Fibroblast of lung (primary cell): ENCODE measurements at regions not wholly inside any gene's neighbourhood (a gene's known extent, or its start where the extent isn't known, plus 50 kb on each side); places are given as distances from the start of the nearest gene placed in this dataset.

Experiments
- DNase-seq, 2 donors: peaks; one replicate each; pipeline versions ENCODE4 v3.0.0 to v3.0.0-alpha.2; 2010; ENCODE audit warnings: low read depth in 2 of 2
- H2AFZ ChIP-seq: 2 replicates; pipeline ENCODE4 v1.5.1; 2012; ENCODE audit warnings: low read length, control low read depth, inconsistent platforms
- H3K27ac ChIP-seq: 2 replicates; pipeline ENCODE4 v1.5.1; 2011; ENCODE audit warnings: low read length, control low read depth; ENCODE audit not compliant: insufficient read depth
- H3K27me3 ChIP-seq: 2 replicates; pipeline ENCODE4 v1.5.1; 2011; ENCODE audit warnings: mild to moderate bottlenecking, low read length; ENCODE audit not compliant: control insufficient read depth, insufficient read depth
- H3K36me3 ChIP-seq: 2 replicates; pipeline ENCODE4 v1.5.1; 2011; ENCODE audit warnings: low read length; ENCODE audit not compliant: control insufficient read depth, insufficient read depth
- H3K4me1 ChIP-seq: 2 replicates; pipeline ENCODE4 v1.5.1; 2011; ENCODE audit warnings: low read length; ENCODE audit not compliant: control insufficient read depth, insufficient read depth; ENCODE audit errors: extremely low read depth
- H3K4me2 ChIP-seq: 2 replicates; pipeline ENCODE4 v1.5.1; 2011; ENCODE audit warnings: low read length, control low read depth; ENCODE audit not compliant: insufficient read depth; ENCODE audit errors: extremely low read depth
- H3K4me3 ChIP-seq, 4 experiments: fragments of 200-600 bp in 1 of 4; sonication (generic) in 1 of 4; replicated peaks in 1 of 4; 2 replicates each; pipeline ENCODE4 v1.5.1; 2011 to 2016; ENCODE audit warnings: low read length in 4 of 4, low read depth in 3 of 4, mild to moderate bottlenecking in 3 of 4, control low read depth in 2 of 4, inconsistent platforms in 1 of 4, mixed read lengths in 1 of 4; ENCODE audit not compliant: insufficient read depth in 1 of 4; ENCODE audit errors: control extremely low read depth in 1 of 4
- H3K79me2 ChIP-seq: 2 replicates; pipeline ENCODE4 v1.5.1; 2012; ENCODE audit warnings: mild to moderate bottlenecking, low read length, inconsistent platforms; ENCODE audit not compliant: control insufficient read depth, insufficient read depth
- H3K9ac ChIP-seq: 2 replicates; pipeline ENCODE4 v1.5.1; 2011; ENCODE audit warnings: mild to moderate bottlenecking, low read length, control low read depth; ENCODE audit not compliant: insufficient read depth
- H3K9me3 ChIP-seq: 2 replicates; pipeline ENCODE4 v1.5.1; 2012; ENCODE audit warnings: low read depth, low read length; ENCODE audit not compliant: control insufficient read depth, insufficient read depth
- H4K20me1 ChIP-seq: 2 replicates; pipeline ENCODE4 v1.5.1; 2011; ENCODE audit warnings: low read length; ENCODE audit not compliant: control insufficient read depth, insufficient read depth; ENCODE audit errors: extremely low read depth
- CTCF ChIP-seq, 2 donors: IDR thresholded peaks in 1 of 2; conservative IDR thresholded peaks in 1 of 2; 1 replicate in 1 of 2; 2 replicates in 1 of 2; pipeline ENCODE4 v1.5.1; 2011 to 2012; ENCODE audit warnings: low read length in 2 of 2, control low read depth in 1 of 2, inconsistent platforms in 1 of 2, low read depth in 1 of 2, mild to moderate bottlenecking in 1 of 2
- EZH2 ChIP-seq: IDR thresholded peaks from 2 replicates; pipeline ENCODE4 v1.5.1; 2012; ENCODE audit warnings: low read length, control low read depth, mild to moderate bottlenecking; ENCODE audit errors: missing control alignments

- no peaks in the 10 kb centered on the region for H3K27me3 ChIP-seq
- no peaks in the 10 kb centered on the region for H3K36me3 ChIP-seq
- no peaks in the 10 kb centered on the region for H4K20me1 ChIP-seq
- no peaks in the 10 kb centered on the region for H3K9me3 ChIP-seq
- no peaks in the 10 kb centered on the region for H3K4me1 ChIP-seq
- H3K27ac ChIP-seq = no peak overlapping the region
- no peaks in the 10 kb centered on the region for H3K79me2 ChIP-seq
- H3K4me2 ChIP-seq = no peak overlapping the region
- no peak for TF ChIP-seq EZH2
- TF ChIP-seq CTCF (conservative IDR thresholded peaks at IDR 0.05 in 1 of 2, IDR thresholded peaks at IDR 0.05 in 1 of 2; ENCODE audit: low read depth in 1 of 2, low read length in 2 of 2) = no peak
- no peak overlapping the region for H2AFZ ChIP-seq
- no peak overlapping the region for H3K9ac ChIP-seq
- no peak overlapping the region for H3K4me3 ChIP-seq
- DNase-seq = no peak
Measured at GRCh38 chr2:12435430-12436222, 281.1 kb upstream of the TRIB2 start.

- Histone ChIP-seq H3K9ac (no peak overlapping the region), H3K36me3 (no peaks in the 10 kb centered on the region), H3K4me1 (no peaks in the 10 kb centered on the region), H3K27me3 (no peaks in the 10 kb centered on the region), H4K20me1 (no peaks in the 10 kb centered on the region), H3K79me2 (no peaks in the 10 kb centered on the region), H3K4me2 (no peak overlapping the region), H3K27ac (no peak overlapping the region), H2AFZ (no peak overlapping the region), H3K9me3 (no peaks in the 10 kb centered on the region), H3K4me3 (no peak overlapping the region)
- TF ChIP-seq EZH2 (no peak), CTCF (conservative IDR thresholded peaks at IDR 0.05 in 1 of 2, IDR thresholded peaks at IDR 0.05 in 1 of 2; ENCODE audit: low read depth in 1 of 2, low read length in 2 of 2) (no peak)
- DNase-seq = peak in 1 of 2 donors; percentile 78
Measured at GRCh38 chr2:12436483-12436882, 280.3 kb upstream of the TRIB2 start.

GRCh38 chr2:12436935-12437561 lies 279.7 kb upstream of the TRIB2 start:
- Histone ChIP-seq H3K79me2 (no peaks in the 10 kb centered on the region), H3K4me3 (no peak overlapping the region), H2AFZ (no peak overlapping the region), H3K9me3 (no peaks in the 10 kb centered on the region), H4K20me1 (no peaks in the 10 kb centered on the region), H3K9ac (no peak overlapping the region), H3K27me3 (no peaks in the 10 kb centered on the region), H3K27ac (no peak overlapping the region), H3K4me2 (no peak overlapping the region), H3K4me1 (no peaks in the 10 kb centered on the region), H3K36me3 (no peaks in the 10 kb centered on the region)
- no peak for TF ChIP-seq CTCF (conservative IDR thresholded peaks at IDR 0.05 in 1 of 2, IDR thresholded peaks at IDR 0.05 in 1 of 2; ENCODE audit: low read depth in 1 of 2, low read length in 2 of 2)
- no peak for TF ChIP-seq EZH2
- no peak for DNase-seq
